Right kidney (tissue), 1 donor: ENCODE measurements at regions not wholly inside any gene's neighbourhood (a gene's known extent, or its start where the extent isn't known, plus 50 kb on each side); places are given as distances from the start of the nearest gene placed in this dataset.

Experiments used
- DNase-seq: peaks from one replicate; pipeline ENCODE4 v3.0.0-alpha.2; 2016

GRCh38 chrX:39966176-39966575, 131.6 kb downstream of the BCOR start:
- no peak for DNase-seq

GRCh38 chrX:39967348-39967747, 130.4 kb downstream of the BCOR start:
- no peak for DNase-seq

GRCh38 chrX:39969099-39969818, 128.5 kb downstream of the BCOR start:
- peak; percentile 35 for DNase-seq

- DNase-seq, result peak; percentile 26
Measured at GRCh38 chrX:39969819-39970504, 127.8 kb downstream of the BCOR start.

- no peak for DNase-seq
Measured at GRCh38 chrX:39971760-39972159, 126.0 kb downstream of the BCOR start.

- DNase-seq, result no peak
Measured at GRCh38 chrX:39972340-39972739, 125.4 kb downstream of the BCOR start.

- DNase-seq, result no peak
Measured at GRCh38 chrX:39973810-39974209, 123.9 kb downstream of the BCOR start.

- DNase-seq, result no peak
Measured at GRCh38 chrX:39974270-39974669, 123.5 kb downstream of the BCOR start.

- DNase-seq, result no peak
Measured at GRCh38 chrX:39975101-39975925, 122.4 kb downstream of the BCOR start.

- DNase-seq, result no peak
Measured at GRCh38 chrX:39981946-39982345, 115.8 kb downstream of the BCOR start.

- no peak for DNase-seq
Measured at GRCh38 chrX:39982948-39983347, 114.8 kb downstream of the BCOR start.

- DNase-seq, result no peak
Measured at GRCh38 chrX:39983715-39984114, 114.0 kb downstream of the BCOR start.

GRCh38 chrX:39984191-39984956, 113.4 kb downstream of the BCOR start:
- DNase-seq, result no peak

GRCh38 chrX:39985071-39985470, 112.7 kb downstream of the BCOR start:
- DNase-seq, result no peak

- no peak for DNase-seq
Measured at GRCh38 chrX:39985551-39985950, 112.2 kb downstream of the BCOR start.

GRCh38 chrX:39988496-39988895, 109.3 kb downstream of the BCOR start:
- DNase-seq, result no peak

- DNase-seq, result no peak
Measured at GRCh38 chrX:39990388-39990787, 107.4 kb downstream of the BCOR start.

- no peak for DNase-seq
Measured at GRCh38 chrX:39992300-39992699, 105.5 kb downstream of the BCOR start.

- DNase-seq, result no peak
Measured at GRCh38 chrX:39995457-39995856, 102.3 kb downstream of the BCOR start.

GRCh38 chrX:39996536-39996935, 101.2 kb downstream of the BCOR start:
- DNase-seq, result no peak

- no peak for DNase-seq
Measured at GRCh38 chrX:39998636-39999406, 98.9 kb downstream of the BCOR start.
